ENCODE measurements at regions not wholly inside any gene's neighbourhood (a gene's known extent, or its start where the extent isn't known, plus 50 kb on each side); places are given as distances from the start of the nearest gene placed in this dataset.

GRCh38 chr5:8769631-8770030 is 776.2 kb downstream of the SEMA5A start:
- Histone ChIP-seq H2AFZ (ENCODE audit: low read length) (no peak overlapping the region), H3K36me3 (ENCODE audit: insufficient read depth, low read length) (no peaks in the 10 kb centered on the region), H3K9me2 (ENCODE audit: low read depth, low read length) (no peaks in the 10 kb centered on the region), H3K4me1 (ENCODE audit: insufficient read depth, low read length, severe bottlenecking) (no peaks in the 10 kb centered on the region), H3F3A (ENCODE audit: insufficient read depth, low read length) (no peaks in the 10 kb centered on the region), H3K27ac (ENCODE audit: low read depth, low read length, poor library complexity, severe bottlenecking) (no peak overlapping the region), H3K4me2 (ENCODE audit: low read length) (no peak overlapping the region), H4K20me1 (ENCODE audit: insufficient read depth, low read length) (no peaks in the 10 kb centered on the region), H3K9me3 (ENCODE audit: low read length) (no peaks in the 10 kb centered on the region), H3K9ac (ENCODE audit: low read length) (no peak overlapping the region), H3K27me3 (ENCODE audit: insufficient read depth, low read length) (no peaks in the 10 kb centered on the region), H3K79me2 (ENCODE audit: insufficient read depth, low read length) (no peaks in the 10 kb centered on the region), H3K4me3 (ENCODE audit: low read depth, low read length, poor library complexity, severe bottlenecking) (no peak overlapping the region)
- no peak for TF ChIP-seq EZH2 (IDR thresholded peaks at IDR 0.05; ENCODE audit: borderline replicate concordance, low read length)
- TF ChIP-seq, protein P1, sequence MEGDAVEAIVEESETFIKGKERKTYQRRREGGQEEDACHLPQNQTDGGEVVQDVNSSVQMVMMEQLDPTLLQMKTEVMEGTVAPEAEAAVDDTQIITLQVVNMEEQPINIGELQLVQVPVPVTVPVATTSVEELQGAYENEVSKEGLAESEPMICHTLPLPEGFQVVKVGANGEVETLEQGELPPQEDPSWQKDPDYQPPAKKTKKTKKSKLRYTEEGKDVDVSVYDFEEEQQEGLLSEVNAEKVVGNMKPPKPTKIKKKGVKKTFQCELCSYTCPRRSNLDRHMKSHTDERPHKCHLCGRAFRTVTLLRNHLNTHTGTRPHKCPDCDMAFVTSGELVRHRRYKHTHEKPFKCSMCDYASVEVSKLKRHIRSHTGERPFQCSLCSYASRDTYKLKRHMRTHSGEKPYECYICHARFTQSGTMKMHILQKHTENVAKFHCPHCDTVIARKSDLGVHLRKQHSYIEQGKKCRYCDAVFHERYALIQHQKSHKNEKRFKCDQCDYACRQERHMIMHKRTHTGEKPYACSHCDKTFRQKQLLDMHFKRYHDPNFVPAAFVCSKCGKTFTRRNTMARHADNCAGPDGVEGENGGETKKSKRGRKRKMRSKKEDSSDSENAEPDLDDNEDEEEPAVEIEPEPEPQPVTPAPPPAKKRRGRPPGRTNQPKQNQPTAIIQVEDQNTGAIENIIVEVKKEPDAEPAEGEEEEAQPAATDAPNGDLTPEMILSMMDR (IDR thresholded peaks at IDR 0.05; ENCODE audit: low read length): no peak

GRCh38 chr5:8770431-8770830 is 775.4 kb downstream of the SEMA5A start:
- no peaks in the 10 kb centered on the region for H3K79me2 ChIP-seq (ENCODE audit: insufficient read depth, low read length)
- no peak overlapping the region for H2AFZ ChIP-seq (ENCODE audit: low read length)
- TF ChIP-seq, protein P1 (IDR thresholded peaks at IDR 0.05; ENCODE audit: low read length): no peak
- TF ChIP-seq EZH2 (IDR thresholded peaks at IDR 0.05; ENCODE audit: borderline replicate concordance, low read length): no peak
- no peaks in the 10 kb centered on the region for H3F3A ChIP-seq (ENCODE audit: insufficient read depth, low read length)
- no peak overlapping the region for H3K9ac ChIP-seq (ENCODE audit: low read length)
- no peak overlapping the region for H3K27ac ChIP-seq (ENCODE audit: low read depth, low read length, poor library complexity, severe bottlenecking)
- H3K9me2 ChIP-seq (ENCODE audit: low read depth, low read length): no peaks in the 10 kb centered on the region
- no peaks in the 10 kb centered on the region for H3K4me1 ChIP-seq (ENCODE audit: insufficient read depth, low read length, severe bottlenecking)
- H3K27me3 ChIP-seq (ENCODE audit: insufficient read depth, low read length): no peaks in the 10 kb centered on the region
- no peak overlapping the region for H3K4me3 ChIP-seq (ENCODE audit: low read depth, low read length, poor library complexity, severe bottlenecking)
- no peaks in the 10 kb centered on the region for H4K20me1 ChIP-seq (ENCODE audit: insufficient read depth, low read length)
- H3K4me2 ChIP-seq (ENCODE audit: low read length): no peak overlapping the region
- no peaks in the 10 kb centered on the region for H3K9me3 ChIP-seq (ENCODE audit: low read length)
- no peaks in the 10 kb centered on the region for H3K36me3 ChIP-seq (ENCODE audit: insufficient read depth, low read length)

DNA sequence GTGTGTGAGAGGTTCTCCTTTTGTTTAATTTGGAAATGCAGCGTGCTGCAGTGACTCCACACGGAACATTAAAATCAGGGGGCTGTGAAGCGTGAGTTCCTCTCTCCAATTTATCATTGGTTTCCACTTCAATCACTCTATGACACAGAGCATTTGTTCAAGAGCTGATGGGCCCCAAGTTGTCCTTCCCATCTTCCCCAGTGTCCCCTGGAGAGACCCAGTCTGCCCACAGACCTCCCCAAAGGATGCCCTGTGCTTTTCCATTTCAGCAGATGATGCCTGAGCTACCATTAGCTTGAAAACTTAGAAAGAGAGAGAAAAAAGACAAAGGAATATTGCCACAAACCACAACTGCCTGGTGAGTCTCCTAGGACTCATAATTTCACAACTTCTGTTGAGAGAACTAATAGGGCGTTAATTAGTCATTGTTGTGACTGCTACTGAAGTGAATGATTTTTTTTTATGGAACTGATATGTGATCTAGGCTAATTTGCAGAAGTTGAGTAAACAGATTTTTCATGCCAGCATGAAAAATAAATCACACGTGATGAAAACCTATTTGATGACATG is 772.7 kb downstream of the SEMA5A start:
- Histone ChIP-seq H2AFZ (ENCODE audit: low read length) (no peak overlapping the region), H3K4me3 (ENCODE audit: low read depth, low read length, poor library complexity, severe bottlenecking) (no peak overlapping the region), H3K9me2 (ENCODE audit: low read depth, low read length) (no peaks in the 10 kb centered on the region), H3K79me2 (ENCODE audit: insufficient read depth, low read length) (no peaks in the 10 kb centered on the region), H4K20me1 (ENCODE audit: insufficient read depth, low read length) (no peaks in the 10 kb centered on the region), H3K36me3 (ENCODE audit: insufficient read depth, low read length) (no peaks in the 10 kb centered on the region), H3K27ac (ENCODE audit: low read depth, low read length, poor library complexity, severe bottlenecking) (no peak overlapping the region), H3K9ac (ENCODE audit: low read length) (no peak overlapping the region), H3K4me2 (ENCODE audit: low read length) (no peak overlapping the region), H3F3A (ENCODE audit: insufficient read depth, low read length) (no peaks in the 10 kb centered on the region), H3K27me3 (ENCODE audit: insufficient read depth, low read length) (no peaks in the 10 kb centered on the region), H3K4me1 (ENCODE audit: insufficient read depth, low read length, severe bottlenecking) (no peaks in the 10 kb centered on the region), H3K9me3 (ENCODE audit: low read length) (no peaks in the 10 kb centered on the region)
- TF ChIP-seq, protein P1 (IDR thresholded peaks at IDR 0.05; ENCODE audit: low read length): no peak
- no peak for TF ChIP-seq EZH2 (IDR thresholded peaks at IDR 0.05; ENCODE audit: borderline replicate concordance, low read length)

Measured in OCI-LY1 (cell line).